ENCODE measurements at regions not wholly inside any gene's neighbourhood (a gene's known extent, or its start where the extent isn't known, plus 50 kb on each side); places are given as distances from the start of the nearest gene placed in this dataset.

DNA sequence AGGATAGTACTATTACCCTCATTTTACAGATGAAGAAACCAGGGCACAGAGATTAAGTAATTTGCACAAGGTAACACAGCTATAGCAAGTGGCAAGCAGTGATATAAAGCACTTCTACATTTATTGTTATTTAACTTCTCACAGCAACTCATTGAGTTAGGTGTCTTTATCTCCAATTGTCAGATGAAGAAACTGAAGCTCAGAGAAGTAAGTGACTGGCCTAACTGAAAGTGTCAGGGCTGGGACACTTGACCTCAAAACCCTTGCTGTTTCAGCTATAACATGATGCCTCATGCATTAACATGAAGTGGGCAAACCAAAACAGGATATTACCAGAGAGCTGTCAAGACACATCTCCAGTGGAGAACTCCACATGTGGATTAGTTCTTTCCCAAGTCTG, 65.8 kb upstream of the LEKR1 start:
- DNase-seq (no peak), ATAC-seq (ENCODE audit: low read depth) (peak; percentile 68)
- H3K4me1 Mint-ChIP-seq = peaks cover 16% of the 10 kb centered on the region

GRCh38 chr3:156761007-156761406, 65.1 kb upstream of the LEKR1 start:
- Mint-ChIP-seq H3K9me3 (no peaks in the 10 kb centered on the region), H3K27ac (no peak overlapping the region), H3K4me1 (peaks cover 16% of the 10 kb centered on the region), H3K4me3 (no peak overlapping the region), H3K27me3 (no peaks in the 10 kb centered on the region), H3K36me3 (no peaks in the 10 kb centered on the region)
- no peak for DNase-seq
- no peak for ATAC-seq (ENCODE audit: low read depth)
- POLR2A ChIA-PET = interaction anchor here (0.6 kb wide), 1 partner anchor 602 kb away, joined by 3 read pairs; no protein-coding TSS in a partner anchor

More for the DNA sequence above, 65.8 kb upstream of the LEKR1 start:
- POLR2A ChIA-PET = no interaction called here
- Mint-ChIP-seq H3K27ac (no peak overlapping the region), H3K27me3 (no peaks in the 10 kb centered on the region), H3K36me3 (no peaks in the 10 kb centered on the region), H3K4me3 (no peak overlapping the region), H3K9me3 (no peaks in the 10 kb centered on the region)

- POLR2A ChIA-PET = no interaction called here
- Mint-ChIP-seq H3K36me3 (no peaks in the 10 kb centered on the region), H3K4me3 (no peak overlapping the region), H3K4me1 (peaks cover 17% of the 10 kb centered on the region), H3K27me3 (no peaks in the 10 kb centered on the region), H3K27ac (no peak overlapping the region), H3K9me3 (no peaks in the 10 kb centered on the region)
- DNase-seq (no peak), ATAC-seq (ENCODE audit: low read depth) (no peak)
These were observed 64.3 kb upstream of the LEKR1 start for GRCh38 chr3:156761713-156762451.

- Mint-ChIP-seq H3K36me3 (no peaks in the 10 kb centered on the region), H3K4me3 (no peak overlapping the region), H3K9me3 (no peaks in the 10 kb centered on the region), H3K4me1 (peaks cover 18% of the 10 kb centered on the region), H3K27ac (no peak overlapping the region), H3K27me3 (no peaks in the 10 kb centered on the region)
- POLR2A ChIA-PET = no interaction called here
- no peak for ATAC-seq (ENCODE audit: low read depth)
- DNase-seq = no peak
These were observed 63.4 kb upstream of the LEKR1 start for GRCh38 chr3:156762631-156763185.

DNA sequence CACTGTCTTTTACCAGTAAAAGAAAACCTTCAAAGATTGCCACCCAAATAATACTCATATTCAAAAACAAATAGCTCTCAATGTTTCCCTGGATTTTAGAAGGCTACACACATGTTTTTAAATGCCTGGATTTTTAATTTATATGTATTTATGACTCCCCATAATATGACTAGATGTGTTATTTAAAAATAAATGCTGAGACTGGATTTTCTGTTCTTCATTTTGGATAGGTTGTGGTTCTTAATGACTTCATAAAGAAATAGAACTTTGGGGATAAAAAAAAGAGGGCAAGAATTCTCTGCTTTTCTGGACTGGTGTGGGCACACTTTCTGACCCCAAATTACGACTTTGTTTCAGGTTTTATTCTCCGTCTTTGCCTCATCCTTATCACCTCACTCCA, 62.8 kb upstream of the LEKR1 start:
- Mint-ChIP-seq H3K27me3 (no peaks in the 10 kb centered on the region), H3K4me1 (peaks cover 18% of the 10 kb centered on the region), H3K9me3 (no peaks in the 10 kb centered on the region), H3K27ac (no peak overlapping the region), H3K4me3 (no peak overlapping the region), H3K36me3 (no peaks in the 10 kb centered on the region)
- DNase-seq = no peak
- no peak for ATAC-seq (ENCODE audit: low read depth)
- POLR2A ChIA-PET = no interaction called here

- DNase-seq (no peak), ATAC-seq (ENCODE audit: low read depth) (no peak)
- POLR2A ChIA-PET = no interaction called here
- Mint-ChIP-seq H3K4me1 (peaks cover 18% of the 10 kb centered on the region), H3K27ac (no peak overlapping the region), H3K36me3 (no peaks in the 10 kb centered on the region), H3K9me3 (no peaks in the 10 kb centered on the region), H3K27me3 (no peaks in the 10 kb centered on the region), H3K4me3 (no peak overlapping the region)
These were observed 62.0 kb upstream of the LEKR1 start for GRCh38 chr3:156763931-156764720.

GRCh38 chr3:156764751-156765150, 61.4 kb upstream of the LEKR1 start:
- H3K36me3 Mint-ChIP-seq = no peaks in the 10 kb centered on the region
- POLR2A ChIA-PET = no interaction called here
- no peaks in the 10 kb centered on the region for H3K27me3 Mint-ChIP-seq
- H3K27ac Mint-ChIP-seq = no peak overlapping the region
- H3K4me3 Mint-ChIP-seq = no peak overlapping the region
- no peaks in the 10 kb centered on the region for H3K9me3 Mint-ChIP-seq
- H3K4me1 Mint-ChIP-seq = peaks cover 18% of the 10 kb centered on the region
- DNase-seq (no peak), ATAC-seq (ENCODE audit: low read depth) (no peak)

GRCh38 chr3:156768390-156768789, 57.8 kb upstream of the LEKR1 start:
- no peak for ATAC-seq (ENCODE audit: low read depth)
- POLR2A ChIA-PET = no interaction called here

GRCh38 chr3:156769721-156770654, 56.2 kb upstream of the LEKR1 start:
- DNase-seq (no peak), ATAC-seq (ENCODE audit: low read depth) (no peak)
- peaks cover 2% of the 10 kb centered on the region for H3K9me3 Mint-ChIP-seq
- peaks cover 6% of the 10 kb centered on the region for H3K36me3 Mint-ChIP-seq
- peaks cover 3% of the 10 kb centered on the region for H3K4me1 Mint-ChIP-seq
- POLR2A ChIA-PET = no interaction called here
- H3K27me3 Mint-ChIP-seq = no peaks in the 10 kb centered on the region
- H3K4me3 Mint-ChIP-seq = no peak overlapping the region
- no peak overlapping the region for H3K27ac Mint-ChIP-seq

More at GRCh38 chr3:156768390-156768789, 57.8 kb upstream of the LEKR1 start:
- H3K9me3 Mint-ChIP-seq = no peaks in the 10 kb centered on the region
- peaks cover 4% of the 10 kb centered on the region for H3K36me3 Mint-ChIP-seq
- H3K4me3 Mint-ChIP-seq = no peak overlapping the region
- no peaks in the 10 kb centered on the region for H3K27me3 Mint-ChIP-seq
- H3K27ac Mint-ChIP-seq = no peak overlapping the region
- peaks cover 3% of the 10 kb centered on the region for H3K4me1 Mint-ChIP-seq
- DNase-seq = no peak

GRCh38 chr3:156770699-156771414, 55.3 kb upstream of the LEKR1 start:
- Mint-ChIP-seq H3K9me3 (peaks cover 2% of the 10 kb centered on the region), H3K36me3 (peaks cover 6% of the 10 kb centered on the region), H3K27ac (no peak overlapping the region), H3K27me3 (no peaks in the 10 kb centered on the region), H3K4me3 (no peak overlapping the region), H3K4me1 (peaks cover 3% of the 10 kb centered on the region)
- ATAC-seq (ENCODE audit: low read depth) (no peak), DNase-seq (no peak)
- POLR2A ChIA-PET = no interaction called here

DNA sequence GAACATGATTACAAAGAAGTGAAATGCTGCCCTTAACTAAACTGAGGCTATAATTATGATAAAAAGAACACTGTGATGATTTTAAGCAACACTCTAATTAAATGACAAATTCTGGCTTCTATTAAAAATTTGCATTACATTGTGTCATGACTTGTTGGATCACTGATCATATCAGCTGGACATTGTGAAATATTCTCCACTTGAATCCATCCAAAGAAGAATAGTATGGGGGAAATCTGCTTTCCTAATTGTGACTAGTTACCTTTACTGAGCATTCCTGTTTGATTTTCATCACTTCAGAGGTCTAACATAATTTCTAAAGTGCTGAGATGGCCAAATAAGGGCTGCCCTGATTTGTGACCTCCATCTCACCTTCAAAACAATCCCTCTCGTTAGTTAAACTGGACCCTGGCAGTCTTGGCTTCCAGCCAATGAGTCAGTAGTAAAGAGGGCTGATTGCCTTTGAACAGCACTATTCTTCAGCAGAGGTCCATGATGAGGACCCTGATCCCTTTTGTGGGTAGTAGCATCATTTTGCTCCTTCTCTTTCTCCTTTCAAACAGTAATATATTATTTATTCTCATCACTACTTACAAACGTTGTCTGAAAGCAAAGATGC, 53.5 kb upstream of the LEKR1 start:
- peaks cover 3% of the 10 kb centered on the region for H3K4me1 Mint-ChIP-seq
- no peak for ATAC-seq (ENCODE audit: low read depth)
- peaks cover 3% of the 10 kb centered on the region for H3K27me3 Mint-ChIP-seq
- no peak for DNase-seq
- H3K27ac Mint-ChIP-seq = no peak overlapping the region
- H3K9me3 Mint-ChIP-seq = peaks cover 2% of the 10 kb centered on the region
- no peak overlapping the region for H3K4me3 Mint-ChIP-seq
- POLR2A ChIA-PET = no interaction called here
- H3K36me3 Mint-ChIP-seq = peaks cover 6% of the 10 kb centered on the region

DNA sequence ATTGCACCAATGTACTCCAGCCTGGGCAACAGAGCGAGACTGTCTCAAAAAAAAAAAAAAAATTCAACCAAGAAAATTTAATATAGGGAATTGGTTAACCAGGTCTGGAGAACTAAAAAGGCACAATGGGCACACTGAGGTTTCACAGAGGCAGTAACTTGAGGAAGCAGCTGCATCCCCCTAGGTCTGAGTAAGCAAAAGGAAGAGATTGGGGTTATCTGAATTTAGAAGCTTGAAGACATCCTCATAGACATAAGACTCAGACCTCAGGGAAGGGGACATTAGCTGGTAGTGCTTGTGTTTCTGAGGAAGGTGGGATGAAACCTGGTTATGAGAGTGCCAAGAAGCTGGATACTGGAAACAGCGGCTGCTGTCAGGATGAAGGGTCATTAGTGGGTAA, 50.1 kb upstream of the LEKR1 start:
- no peak for DNase-seq
- peaks cover 6% of the 10 kb centered on the region for H3K36me3 Mint-ChIP-seq
- H3K27ac Mint-ChIP-seq = no peak overlapping the region
- POLR2A ChIA-PET = no interaction called here
- peaks cover 3% of the 10 kb centered on the region for H3K4me1 Mint-ChIP-seq
- H3K9me3 Mint-ChIP-seq = peaks cover 3% of the 10 kb centered on the region
- no peak overlapping the region for H3K4me3 Mint-ChIP-seq
- peaks cover 3% of the 10 kb centered on the region for H3K27me3 Mint-ChIP-seq
- ATAC-seq (ENCODE audit: low read depth) = no peak
